ENCODE measurements at regions not wholly inside any gene's neighbourhood (a gene's known extent, or its start where the extent isn't known, plus 50 kb on each side); places are given as distances from the start of the nearest gene placed in this dataset.
"Not testable (repeated sequence)": the region's sequence is repeated elsewhere in the genome, so short reads cannot be mapped to it uniquely, and the experiment has no call there.

- BruUV-seq (replicated peaks) = no TSS peak
- Mint-ChIP-seq H3K27me3 (ENCODE audit: unreplicated experiment) (no peaks in the 10 kb centered on the region), H3K4me3 (ENCODE audit: low read depth, unreplicated experiment) (no peak overlapping the region), H3K36me3 (ENCODE audit: insufficient read depth, unreplicated experiment) (no peaks in the 10 kb centered on the region), H3K27ac (ENCODE audit: unreplicated experiment) (no peak overlapping the region), H3K4me1 (ENCODE audit: low read depth, unreplicated experiment) (no peaks in the 10 kb centered on the region), H3K9me3 (ENCODE audit: low read depth, unreplicated experiment) (no peaks in the 10 kb centered on the region)
- DNase-seq = no peak
- intact Hi-C loops (cut with micrococcal nuclease; ENCODE audit: unreplicated experiment) = no loop called here
- TF ChIP-seq CTCF (IDR thresholded peaks at IDR 0.05; ENCODE audit: unreplicated experiment) = no peak
- CTCF ChIA-PET = no interaction called here
Measured at GRCh38 chr7:91358303-91358702, 94.1 kb downstream of the FZD1 start.

- H3K4me1 Mint-ChIP-seq (ENCODE audit: low read depth, unreplicated experiment); intact Hi-C loops (cut with micrococcal nuclease; ENCODE audit: unreplicated experiment); H3K27ac Mint-ChIP-seq (ENCODE audit: unreplicated experiment); H3K36me3 Mint-ChIP-seq (ENCODE audit: insufficient read depth, unreplicated experiment); DNase-seq; H3K9me3 Mint-ChIP-seq (ENCODE audit: low read depth, unreplicated experiment); H3K4me3 Mint-ChIP-seq (ENCODE audit: low read depth, unreplicated experiment); H3K27me3 Mint-ChIP-seq (ENCODE audit: unreplicated experiment); CTCF ChIA-PET; BruUV-seq (replicated peaks): not testable (repeated sequence)
Measured at GRCh38 chr7:91365097-91365496, 100.9 kb downstream of the FZD1 start.

GRCh38 chr7:91366091-91366490, 101.9 kb downstream of the FZD1 start:
- Mint-ChIP-seq H3K4me3 (ENCODE audit: low read depth, unreplicated experiment) (no peak overlapping the region), H3K27me3 (ENCODE audit: unreplicated experiment) (no peaks in the 10 kb centered on the region), H3K36me3 (ENCODE audit: insufficient read depth, unreplicated experiment) (no peaks in the 10 kb centered on the region), H3K4me1 (ENCODE audit: low read depth, unreplicated experiment) (no peaks in the 10 kb centered on the region), H3K27ac (ENCODE audit: unreplicated experiment) (no peak overlapping the region), H3K9me3 (ENCODE audit: low read depth, unreplicated experiment) (no peaks in the 10 kb centered on the region)
- TF ChIP-seq CTCF (IDR thresholded peaks at IDR 0.05; ENCODE audit: unreplicated experiment) = no peak
- DNase-seq = no peak
- no TSS peak for BruUV-seq (replicated peaks)
- intact Hi-C loops (cut with micrococcal nuclease; ENCODE audit: unreplicated experiment) = no loop called here
- CTCF ChIA-PET = no interaction called here

- H3K4me3 Mint-ChIP-seq (ENCODE audit: low read depth, unreplicated experiment) = no peak overlapping the region
- BruUV-seq (replicated peaks) = no TSS peak
- CTCF ChIA-PET = no interaction called here
Measured at GRCh38 chr7:91367812-91368578, 103.8 kb downstream of the FZD1 start.

More at GRCh38 chr7:91367812-91368578, 103.8 kb downstream of the FZD1 start:
- no peak for TF ChIP-seq CTCF (IDR thresholded peaks at IDR 0.05; ENCODE audit: unreplicated experiment)
- Mint-ChIP-seq H3K9me3 (ENCODE audit: low read depth, unreplicated experiment) (no peaks in the 10 kb centered on the region), H3K36me3 (ENCODE audit: insufficient read depth, unreplicated experiment) (no peaks in the 10 kb centered on the region), H3K4me1 (ENCODE audit: low read depth, unreplicated experiment) (no peaks in the 10 kb centered on the region), H3K27ac (ENCODE audit: unreplicated experiment) (no peak overlapping the region), H3K27me3 (ENCODE audit: unreplicated experiment) (peaks cover 14% of the 10 kb centered on the region)
- DNase-seq = no peak
- intact Hi-C loops (cut with micrococcal nuclease; ENCODE audit: unreplicated experiment) = no loop called here
